Stomach (tissue), 8 donors: ENCODE measurements at regions not wholly inside any gene's neighbourhood (a gene's known extent, or its start where the extent isn't known, plus 50 kb on each side); places are given as distances from the start of the nearest gene placed in this dataset.

Experiments
- DNase-seq, 2 donors: peaks; one replicate each; pipeline versions ENCODE4 v3.0.0 to v3.0.0-alpha.2; 2013 to 2019
- H3K27ac ChIP-seq, 5 donors: fragments of 200-600 bp in 4 of 5; sonication (generic) in 4 of 5; one replicate each; pipeline ENCODE4 v1.5.1; 2013 to 2019; ENCODE audit warnings: mild to moderate bottlenecking in 1 of 5, moderate library complexity in 1 of 5
- H3K27me3 ChIP-seq, 3 donors: fragments of 200-600 bp; sonication (generic); one replicate each; pipeline ENCODE4 v1.5.1; 2017 to 2019; ENCODE audit warnings: mixed run types in 1 of 3
- H3K36me3 ChIP-seq, 4 donors: fragments of 200-600 bp; sonication (generic); 1 replicate in 3 of 4; 2 replicates in 1 of 4; pipeline ENCODE4 v1.5.1; 2016 to 2019
- H3K4me1 ChIP-seq, 4 donors: fragments of 200-600 bp; sonication (generic); one replicate each; pipeline ENCODE4 v1.5.1; 2016 to 2019
- H3K4me3 ChIP-seq, 4 donors: fragments of 200-600 bp; sonication (generic) in 3 of 4; one replicate each; pipeline ENCODE4 v1.5.1; 2016 to 2019; ENCODE audit warnings: mild to moderate bottlenecking in 1 of 4
- H3K9me3 ChIP-seq, 4 donors: fragments of 200-600 bp; sonication (generic); one replicate each; pipeline ENCODE4 v1.5.1; 2016 to 2019
- EP300 ChIP-seq: sonication (generic); formaldehyde crosslinking; IDR thresholded peaks from one replicate; pipeline ENCODE4 v1.6.1; 2017; ENCODE audit warnings: antibody characterized with exemption
- POLR2A ChIP-seq, 4 donors: fragments of 450-650 bp; IDR thresholded peaks; one replicate each; pipeline ENCODE4 v1.6.1; 2016; ENCODE audit warnings: antibody characterized with exemption in 4 of 4, control low read depth in 2 of 4, mild to moderate bottlenecking in 1 of 4, moderate library complexity in 1 of 4
- POLR2AphosphoS5 ChIP-seq, 3 donors: sonication (generic); formaldehyde crosslinking; IDR thresholded peaks; one replicate each; pipeline ENCODE4 v1.6.1; 2016; ENCODE audit warnings: antibody characterized with exemption in 3 of 3
- WGBS, 5 donors: extraction: QIAGEN DNeasy Blood & Tissue Kit in 3 of 5; methylation state at CpG; one replicate each; pipeline versions ENCODE4 v1.1.5 to v1.1.7; 2013 to 2018; 5-methylcytosine and 5-hydroxymethylcytosine counted together
- intact Hi-C: fragments of 100-400 bp; cut with DNase I; formaldehyde crosslinking; loops from one replicate; pipeline ENCODE4 v1.15.1; 2023; ENCODE audit warnings: low total_unique reads
- TF ChIP-seq, protein P1 (sequence below), 7 experiments: fragments of 450-650 bp in 4 of 7; fragments of 200-600 bp in 3 of 7; sonication (generic) in 3 of 7; IDR thresholded peaks; one replicate each; pipeline ENCODE4 v1.5.1; 2016 to 2019; ENCODE audit warnings: antibody characterized with exemption in 7 of 7, control low read depth in 2 of 7, mild to moderate bottlenecking in 1 of 7
- donor health status: healthy with polysubstance abuse.
- donor health status: Bipolar disorder and iron deficiency.
- donor health status: healthy.

DNA sequence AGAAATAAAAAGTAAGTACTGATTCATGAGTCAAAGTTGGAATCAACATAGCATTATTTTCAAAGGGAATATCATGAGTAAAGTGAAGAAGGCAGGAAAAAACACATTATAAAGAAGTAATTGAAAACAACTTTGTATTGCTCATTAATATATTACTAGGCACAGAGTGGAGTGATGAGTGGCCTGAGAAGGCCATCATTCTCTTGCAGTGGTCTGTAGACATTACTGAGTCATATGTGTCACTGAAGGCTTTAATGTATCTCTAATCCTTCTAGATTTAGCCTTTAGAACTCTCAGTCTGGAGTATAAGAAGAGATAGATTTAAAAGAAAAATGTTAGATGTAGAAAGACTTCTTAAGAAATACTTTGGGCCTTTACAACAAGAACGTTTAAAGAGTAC is 881.4 kb downstream of the DNAH5 start:
- no peaks in the 10 kb centered on the region for H3K36me3 ChIP-seq
- TF ChIP-seq, protein P1, sequence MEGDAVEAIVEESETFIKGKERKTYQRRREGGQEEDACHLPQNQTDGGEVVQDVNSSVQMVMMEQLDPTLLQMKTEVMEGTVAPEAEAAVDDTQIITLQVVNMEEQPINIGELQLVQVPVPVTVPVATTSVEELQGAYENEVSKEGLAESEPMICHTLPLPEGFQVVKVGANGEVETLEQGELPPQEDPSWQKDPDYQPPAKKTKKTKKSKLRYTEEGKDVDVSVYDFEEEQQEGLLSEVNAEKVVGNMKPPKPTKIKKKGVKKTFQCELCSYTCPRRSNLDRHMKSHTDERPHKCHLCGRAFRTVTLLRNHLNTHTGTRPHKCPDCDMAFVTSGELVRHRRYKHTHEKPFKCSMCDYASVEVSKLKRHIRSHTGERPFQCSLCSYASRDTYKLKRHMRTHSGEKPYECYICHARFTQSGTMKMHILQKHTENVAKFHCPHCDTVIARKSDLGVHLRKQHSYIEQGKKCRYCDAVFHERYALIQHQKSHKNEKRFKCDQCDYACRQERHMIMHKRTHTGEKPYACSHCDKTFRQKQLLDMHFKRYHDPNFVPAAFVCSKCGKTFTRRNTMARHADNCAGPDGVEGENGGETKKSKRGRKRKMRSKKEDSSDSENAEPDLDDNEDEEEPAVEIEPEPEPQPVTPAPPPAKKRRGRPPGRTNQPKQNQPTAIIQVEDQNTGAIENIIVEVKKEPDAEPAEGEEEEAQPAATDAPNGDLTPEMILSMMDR (IDR thresholded peaks at IDR 0.05), result no peak
- intact Hi-C loops, result no loop called here
- no peaks in the 10 kb centered on the region for H3K27me3 ChIP-seq
- DNase-seq, result no peak
- no peak overlapping the region for H3K4me3 ChIP-seq
- peaks cover 0 to 3% (median 0%) of the 10 kb centered on the region in 4 donors for H3K9me3 ChIP-seq
- 55 to 69% (median 63%) methylated on average over 1 of the region's 1 CpG for WGBS, 5 donors
- H3K27ac ChIP-seq, result no peak overlapping the region
- H3K4me1 ChIP-seq, result no peaks in the 10 kb centered on the region

DNA sequence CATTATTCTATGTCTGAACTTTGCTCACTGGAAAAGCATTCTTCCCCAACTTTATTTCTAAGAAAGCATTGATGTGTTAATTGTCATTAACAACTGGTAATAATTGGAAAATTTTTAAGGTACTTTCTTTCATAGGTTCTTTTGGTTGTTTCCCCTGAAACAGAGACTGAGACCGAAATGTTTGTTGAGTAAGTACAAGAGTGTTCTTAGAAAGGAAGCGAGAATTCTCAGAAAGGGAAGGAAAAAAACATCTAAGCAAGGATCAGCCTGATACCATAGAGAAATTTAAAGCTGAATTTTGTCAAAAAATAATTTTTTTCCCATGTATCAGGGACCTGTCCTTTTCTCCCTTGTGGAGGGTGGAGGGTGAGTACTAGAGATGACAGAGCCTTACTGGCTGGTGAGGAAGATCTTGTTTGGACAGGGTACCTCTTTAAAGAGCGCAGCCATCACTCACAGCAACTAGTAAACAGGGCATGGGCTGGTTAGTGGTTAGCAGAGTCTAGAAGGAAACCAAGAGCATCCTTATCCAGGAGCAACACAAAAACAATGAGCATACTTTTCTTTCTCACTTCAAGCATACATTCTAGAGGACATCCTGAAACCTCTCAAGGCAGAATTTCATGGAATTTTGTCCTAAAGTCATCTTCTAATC is 898.5 kb downstream of the DNAH5 start:
- Histone ChIP-seq H3K4me3 (no peak overlapping the region), H3K27me3 (no peaks in the 10 kb centered on the region), H3K9me3 (no peaks in the 10 kb centered on the region), H3K27ac (no peak overlapping the region), H3K4me1 (no peaks in the 10 kb centered on the region), H3K36me3 (no peaks in the 10 kb centered on the region)
- DNase-seq, result no peak
- WGBS, 5 donors, result 57 to 76% (median 65%) methylated on average over 3 of the region's 3 CpGs
- TF ChIP-seq EP300, result no peak
- TF ChIP-seq, protein P1 (IDR thresholded peaks at IDR 0.05), result no peak
- no peak for TF ChIP-seq POLR2AphosphoS5 (IDR thresholded peaks at IDR 0.05)
- TF ChIP-seq POLR2A (IDR thresholded peaks at IDR 0.05), result no peak
- intact Hi-C loops, result no loop called here

GRCh38 chr5:13034061-13034460 is 910.4 kb downstream of the DNAH5 start:
- H3K27ac ChIP-seq, result no peak overlapping the region
- 28 to 42% (median 40%) methylated on average over 2 of the region's 2 CpGs for WGBS, 5 donors
- no peaks in the 10 kb centered on the region for H3K36me3 ChIP-seq
- no peaks in the 10 kb centered on the region for H3K4me1 ChIP-seq
- H3K4me3 ChIP-seq, result no peak overlapping the region
- intact Hi-C loops, result no loop called here
- no peak for DNase-seq
- no peaks in the 10 kb centered on the region for H3K9me3 ChIP-seq
- no peaks in the 10 kb centered on the region for H3K27me3 ChIP-seq
- TF ChIP-seq EP300, result no peak
- TF ChIP-seq POLR2AphosphoS5 (IDR thresholded peaks at IDR 0.05), result no peak

GRCh38 chr5:13029211-13029610 is 915.3 kb downstream of the DNAH5 start:
- no peak for DNase-seq
- Histone ChIP-seq H3K27ac (no peak overlapping the region), H3K9me3 (no peaks in the 10 kb centered on the region), H3K36me3 (no peaks in the 10 kb centered on the region), H3K4me1 (no peaks in the 10 kb centered on the region), H3K4me3 (no peak overlapping the region), H3K27me3 (no peaks in the 10 kb centered on the region)
- 43 to 70% (median 56%) methylated on average over 1 of the region's 1 CpG for WGBS, 5 donors
- TF ChIP-seq, protein P1 (IDR thresholded peaks at IDR 0.05), result no peak
- TF ChIP-seq EP300 (no peak), POLR2AphosphoS5 (IDR thresholded peaks at IDR 0.05) (no peak), POLR2A (IDR thresholded peaks at IDR 0.05) (no peak)
- intact Hi-C loops, result no loop called here

GRCh38 chr5:13027874-13028273 is 916.6 kb downstream of the DNAH5 start:
- Histone ChIP-seq H3K4me1 (no peaks in the 10 kb centered on the region), H3K9me3 (no peaks in the 10 kb centered on the region), H3K27ac (no peak overlapping the region), H3K36me3 (no peaks in the 10 kb centered on the region), H3K27me3 (no peaks in the 10 kb centered on the region), H3K4me3 (no peak overlapping the region)
- DNase-seq, result no peak
- intact Hi-C loops, result no loop called here
- WGBS, 5 donors, result 48 to 73% (median 64%) methylated on average over 4 of the region's 4 CpGs
- TF ChIP-seq POLR2A (IDR thresholded peaks at IDR 0.05) (no peak), POLR2AphosphoS5 (IDR thresholded peaks at IDR 0.05) (no peak)
